ENCODE measurements at regions not wholly inside any gene's neighbourhood (a gene's known extent, or its start where the extent isn't known, plus 50 kb on each side); places are given as distances from the start of the nearest gene placed in this dataset.

GRCh38 chr17:45686250-45686649, 97.9 kb upstream of the CRHR1 start:
- H2BK120ac ChIP-seq (ENCODE audit: low read depth, low read length): no peak overlapping the region
- H2AK5ac ChIP-seq (ENCODE audit: low read length, severe bottlenecking): no peak overlapping the region
- H3K9ac ChIP-seq (ENCODE audit: low read length): no peak overlapping the region
- H4K8ac ChIP-seq (ENCODE audit: low read length): no peak overlapping the region
- no peak overlapping the region for H3K4ac ChIP-seq (ENCODE audit: low read depth in 1 of 2, low read length in 2 of 2)
- H2BK15ac ChIP-seq (ENCODE audit: low read depth, poor library complexity, severe bottlenecking): no peak overlapping the region
- no peak overlapping the region for H2BK5ac ChIP-seq (ENCODE audit: low read depth, low read length, poor library complexity, severe bottlenecking)
- H3K18ac ChIP-seq (ENCODE audit: low read depth in 1 of 2, low read length in 2 of 2): no peak overlapping the region
- H3K23ac ChIP-seq (ENCODE audit: low read length in 2 of 2): no peak overlapping the region
- H3K14ac ChIP-seq (ENCODE audit: low read length in 2 of 2): no peak overlapping the region
- H3K27me3 ChIP-seq (ENCODE audit: control insufficient read depth in 1 of 2, insufficient read depth in 1 of 2, low read length in 2 of 2): peaks cover 40 to 64% of the 10 kb centered on the region in 2 experiments
- H3K4me2 ChIP-seq (ENCODE audit: low read length, poor library complexity, severe bottlenecking): no peak overlapping the region
- H3K4me1 ChIP-seq (ENCODE audit: control insufficient read depth, insufficient read depth, low read depth, low read length): no peaks in the 10 kb centered on the region
- H3K27ac ChIP-seq (ENCODE audit: low read length, poor library complexity, severe bottlenecking): no peak overlapping the region
- DNase-seq: no peak
- H4K91ac ChIP-seq (ENCODE audit: low read length): no peak overlapping the region
- no peaks in the 10 kb centered on the region for H3K36me3 ChIP-seq (ENCODE audit: control insufficient read depth in 1 of 2, insufficient read depth in 2 of 2, low read depth in 1 of 2, low read length in 2 of 2)
- no peak overlapping the region for H2BK12ac ChIP-seq (ENCODE audit: low read length in 2 of 2)
- no peak overlapping the region for H2AFZ ChIP-seq (ENCODE audit: low read depth, low read length)
- H3K9me3 ChIP-seq (ENCODE audit: control insufficient read depth, low read length): no peaks in the 10 kb centered on the region
- 83% methylated on average over 4 of the region's 4 CpGs for WGBS
- H3K4me3 ChIP-seq (ENCODE audit: insufficient read depth in 1 of 2, low read depth in 1 of 2, low read length in 2 of 2): no peak overlapping the region
- H3K79me1 ChIP-seq (replicated peaks; ENCODE audit: low read length, poor library complexity, severe bottlenecking): no peaks in the 10 kb centered on the region

GRCh38 chr17:45687594-45687993, 96.5 kb upstream of the CRHR1 start:
- Histone ChIP-seq H2BK12ac (ENCODE audit: low read length in 2 of 2) (no peak overlapping the region), H3K14ac (ENCODE audit: low read length in 2 of 2) (no peak overlapping the region), H2AK5ac (ENCODE audit: low read length, severe bottlenecking) (no peak overlapping the region), H3K18ac (ENCODE audit: low read depth in 1 of 2, low read length in 2 of 2) (no peak overlapping the region), H3K4me2 (ENCODE audit: low read length, poor library complexity, severe bottlenecking) (no peak overlapping the region), H3K4me1 (ENCODE audit: control insufficient read depth, insufficient read depth, low read depth, low read length) (no peaks in the 10 kb centered on the region), H3K4ac (ENCODE audit: low read depth in 1 of 2, low read length in 2 of 2) (no peak overlapping the region), H3K79me1 (replicated peaks; ENCODE audit: low read length, poor library complexity, severe bottlenecking) (no peaks in the 10 kb centered on the region), H3K9ac (ENCODE audit: low read length) (no peak overlapping the region), H3K9me3 (ENCODE audit: control insufficient read depth, low read length) (no peaks in the 10 kb centered on the region), H2AFZ (ENCODE audit: low read depth, low read length) (no peak overlapping the region), H3K4me3 (ENCODE audit: insufficient read depth in 1 of 2, low read depth in 1 of 2, low read length in 2 of 2) (no peak overlapping the region), H2BK15ac (ENCODE audit: low read depth, poor library complexity, severe bottlenecking) (no peak overlapping the region), H3K27me3 (ENCODE audit: control insufficient read depth in 1 of 2, insufficient read depth in 1 of 2, low read length in 2 of 2) (peaks cover 46 to 65% of the 10 kb centered on the region in 2 experiments), H3K23ac (ENCODE audit: low read length in 2 of 2) (no peak overlapping the region), H2BK120ac (ENCODE audit: low read depth, low read length) (no peak overlapping the region), H4K91ac (ENCODE audit: low read length) (no peak overlapping the region), H3K27ac (ENCODE audit: low read length, poor library complexity, severe bottlenecking) (no peak overlapping the region), H4K8ac (ENCODE audit: low read length) (no peak overlapping the region), H3K36me3 (ENCODE audit: control insufficient read depth in 1 of 2, insufficient read depth in 2 of 2, low read depth in 1 of 2, low read length in 2 of 2) (no peaks in the 10 kb centered on the region), H2BK5ac (ENCODE audit: low read depth, low read length, poor library complexity, severe bottlenecking) (no peak overlapping the region)
- WGBS: 76% methylated on average over 2 of the region's 2 CpGs
- DNase-seq: no peak

GRCh38 chr17:45688353-45688752, 95.8 kb upstream of the CRHR1 start:
- Histone ChIP-seq H3K36me3 (ENCODE audit: control insufficient read depth in 1 of 2, insufficient read depth in 2 of 2, low read depth in 1 of 2, low read length in 2 of 2) (no peaks in the 10 kb centered on the region), H3K4ac (ENCODE audit: low read depth in 1 of 2, low read length in 2 of 2) (no peak overlapping the region), H3K4me2 (ENCODE audit: low read length, poor library complexity, severe bottlenecking) (no peak overlapping the region), H3K4me1 (ENCODE audit: control insufficient read depth, insufficient read depth, low read depth, low read length) (no peaks in the 10 kb centered on the region), H4K91ac (ENCODE audit: low read length) (no peak overlapping the region), H3K23ac (ENCODE audit: low read length in 2 of 2) (no peak overlapping the region), H3K79me1 (replicated peaks; ENCODE audit: low read length, poor library complexity, severe bottlenecking) (no peaks in the 10 kb centered on the region), H2BK5ac (ENCODE audit: low read depth, low read length, poor library complexity, severe bottlenecking) (no peak overlapping the region), H3K27ac (ENCODE audit: low read length, poor library complexity, severe bottlenecking) (no peak overlapping the region), H2AFZ (ENCODE audit: low read depth, low read length) (no peak overlapping the region), H2BK12ac (ENCODE audit: low read length in 2 of 2) (no peak overlapping the region), H3K18ac (ENCODE audit: low read depth in 1 of 2, low read length in 2 of 2) (no peak overlapping the region), H2AK5ac (ENCODE audit: low read length, severe bottlenecking) (no peak overlapping the region), H3K27me3 (ENCODE audit: control insufficient read depth in 1 of 2, insufficient read depth in 1 of 2, low read length in 2 of 2) (peaks cover 48 to 67% of the 10 kb centered on the region in 2 experiments), H3K9ac (ENCODE audit: low read length) (no peak overlapping the region), H2BK15ac (ENCODE audit: low read depth, poor library complexity, severe bottlenecking) (no peak overlapping the region), H3K4me3 (ENCODE audit: insufficient read depth in 1 of 2, low read depth in 1 of 2, low read length in 2 of 2) (no peak overlapping the region), H4K8ac (ENCODE audit: low read length) (no peak overlapping the region), H3K9me3 (ENCODE audit: control insufficient read depth, low read length) (no peaks in the 10 kb centered on the region), H3K14ac (ENCODE audit: low read length in 2 of 2) (no peak overlapping the region), H2BK120ac (ENCODE audit: low read depth, low read length) (no peak overlapping the region)
- DNase-seq: no peak
- WGBS: 85% methylated on average over 10 of the region's 10 CpGs

DNA sequence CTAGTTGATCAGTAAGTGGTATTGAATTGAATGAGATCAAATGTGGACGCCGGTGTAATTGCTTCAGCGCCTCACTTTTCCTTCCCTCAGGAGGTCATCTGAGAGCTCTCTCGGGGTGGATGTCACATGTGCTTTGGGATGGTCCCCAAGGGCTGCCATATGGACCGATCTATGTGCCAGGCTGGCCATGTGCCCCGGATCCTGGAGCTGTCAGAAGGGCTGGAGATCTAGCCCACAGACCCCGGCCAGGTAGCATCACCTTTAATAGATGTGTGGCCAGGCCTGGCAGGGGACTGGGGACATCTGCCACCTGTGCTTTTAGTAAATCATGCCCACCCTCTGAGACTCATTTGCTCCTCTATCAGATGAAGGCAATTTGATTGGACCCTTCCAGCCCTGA, 95.3 kb upstream of the CRHR1 start:
- Histone ChIP-seq H2BK12ac (ENCODE audit: low read length in 2 of 2) (no peak overlapping the region), H3K36me3 (ENCODE audit: control insufficient read depth in 1 of 2, insufficient read depth in 2 of 2, low read depth in 1 of 2, low read length in 2 of 2) (no peaks in the 10 kb centered on the region), H3K27me3 (ENCODE audit: control insufficient read depth in 1 of 2, insufficient read depth in 1 of 2, low read length in 2 of 2) (peaks cover 48 to 67% of the 10 kb centered on the region in 2 experiments), H3K4ac (ENCODE audit: low read depth in 1 of 2, low read length in 2 of 2) (no peak overlapping the region), H3K4me3 (ENCODE audit: insufficient read depth in 1 of 2, low read depth in 1 of 2, low read length in 2 of 2) (no peak overlapping the region), H3K9ac (ENCODE audit: low read length) (no peak overlapping the region), H2BK120ac (ENCODE audit: low read depth, low read length) (no peak overlapping the region), H3K4me1 (ENCODE audit: control insufficient read depth, insufficient read depth, low read depth, low read length) (no peaks in the 10 kb centered on the region), H2BK5ac (ENCODE audit: low read depth, low read length, poor library complexity, severe bottlenecking) (no peak overlapping the region), H3K9me3 (ENCODE audit: control insufficient read depth, low read length) (no peaks in the 10 kb centered on the region), H4K91ac (ENCODE audit: low read length) (no peak overlapping the region), H4K8ac (ENCODE audit: low read length) (no peak overlapping the region), H3K27ac (ENCODE audit: low read length, poor library complexity, severe bottlenecking) (no peak overlapping the region), H3K79me1 (replicated peaks; ENCODE audit: low read length, poor library complexity, severe bottlenecking) (no peaks in the 10 kb centered on the region), H3K4me2 (ENCODE audit: low read length, poor library complexity, severe bottlenecking) (no peak overlapping the region), H3K14ac (ENCODE audit: low read length in 2 of 2) (peak overlapping the region in 1 of 2 experiments; percentile 66), H2BK15ac (ENCODE audit: low read depth, poor library complexity, severe bottlenecking) (no peak overlapping the region), H3K23ac (ENCODE audit: low read length in 2 of 2) (peak overlapping the region in 1 of 2 experiments; percentile 63), H2AK5ac (ENCODE audit: low read length, severe bottlenecking) (no peak overlapping the region), H3K18ac (ENCODE audit: low read depth in 1 of 2, low read length in 2 of 2) (no peak overlapping the region), H2AFZ (ENCODE audit: low read depth, low read length) (no peak overlapping the region)
- WGBS: 84% methylated on average over 7 of the region's 7 CpGs
- no peak for DNase-seq
